GM13976 (cell line): ENCODE measurements at regions not wholly inside any gene's neighbourhood (a gene's known extent, or its start where the extent isn't known, plus 50 kb on each side); places are given as distances from the start of the nearest gene placed in this dataset.

Source experiments
- DNase-seq: peaks from one replicate; pipeline ENCODE4 v3.0.0; 2012; ENCODE audit warnings: low spot score
- in situ Hi-C: fragments of 300-500 bp; cut with MboI; formaldehyde crosslinking; loops from one replicate; pipeline ENCODE4 v1.12.0; 2022; ENCODE audit warnings: low sequenced_read_pairs, mixed read lengths, inconsistent platforms; ENCODE audit not compliant: unreplicated experiment
- TF ChIP-seq, protein P1 (sequence below): IDR thresholded peaks from 2 replicates; pipeline ENCODE4 v1.5.1; 2012; ENCODE audit warnings: borderline replicate concordance, mild to moderate bottlenecking; ENCODE audit not compliant: insufficient read depth; ENCODE audit errors: extremely low read depth, missing control alignments, control extremely low read depth

DNA sequence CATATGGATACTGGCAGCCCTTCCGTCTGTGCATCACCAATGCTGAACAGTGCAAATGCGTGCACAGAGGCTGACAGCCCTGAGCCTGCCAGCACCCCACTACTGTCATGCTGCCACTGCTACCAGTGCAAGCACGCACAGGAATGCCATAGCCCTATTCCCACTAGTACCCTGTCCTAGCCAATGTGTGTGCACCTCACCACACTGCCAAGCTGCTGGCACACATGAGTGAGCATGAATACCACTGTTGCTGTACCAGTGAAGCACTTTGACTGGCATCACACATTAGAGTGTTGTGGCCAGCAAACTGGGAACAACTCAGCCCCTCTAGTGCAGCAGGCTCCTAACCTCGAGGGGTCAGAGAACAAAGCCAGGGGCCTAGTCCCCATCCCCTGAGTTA, 102.9 kb upstream of the PCDH10 start:
- in situ Hi-C loops = no loop called here
- TF ChIP-seq, protein P1, sequence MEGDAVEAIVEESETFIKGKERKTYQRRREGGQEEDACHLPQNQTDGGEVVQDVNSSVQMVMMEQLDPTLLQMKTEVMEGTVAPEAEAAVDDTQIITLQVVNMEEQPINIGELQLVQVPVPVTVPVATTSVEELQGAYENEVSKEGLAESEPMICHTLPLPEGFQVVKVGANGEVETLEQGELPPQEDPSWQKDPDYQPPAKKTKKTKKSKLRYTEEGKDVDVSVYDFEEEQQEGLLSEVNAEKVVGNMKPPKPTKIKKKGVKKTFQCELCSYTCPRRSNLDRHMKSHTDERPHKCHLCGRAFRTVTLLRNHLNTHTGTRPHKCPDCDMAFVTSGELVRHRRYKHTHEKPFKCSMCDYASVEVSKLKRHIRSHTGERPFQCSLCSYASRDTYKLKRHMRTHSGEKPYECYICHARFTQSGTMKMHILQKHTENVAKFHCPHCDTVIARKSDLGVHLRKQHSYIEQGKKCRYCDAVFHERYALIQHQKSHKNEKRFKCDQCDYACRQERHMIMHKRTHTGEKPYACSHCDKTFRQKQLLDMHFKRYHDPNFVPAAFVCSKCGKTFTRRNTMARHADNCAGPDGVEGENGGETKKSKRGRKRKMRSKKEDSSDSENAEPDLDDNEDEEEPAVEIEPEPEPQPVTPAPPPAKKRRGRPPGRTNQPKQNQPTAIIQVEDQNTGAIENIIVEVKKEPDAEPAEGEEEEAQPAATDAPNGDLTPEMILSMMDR = no peak
- no peak for DNase-seq

DNA sequence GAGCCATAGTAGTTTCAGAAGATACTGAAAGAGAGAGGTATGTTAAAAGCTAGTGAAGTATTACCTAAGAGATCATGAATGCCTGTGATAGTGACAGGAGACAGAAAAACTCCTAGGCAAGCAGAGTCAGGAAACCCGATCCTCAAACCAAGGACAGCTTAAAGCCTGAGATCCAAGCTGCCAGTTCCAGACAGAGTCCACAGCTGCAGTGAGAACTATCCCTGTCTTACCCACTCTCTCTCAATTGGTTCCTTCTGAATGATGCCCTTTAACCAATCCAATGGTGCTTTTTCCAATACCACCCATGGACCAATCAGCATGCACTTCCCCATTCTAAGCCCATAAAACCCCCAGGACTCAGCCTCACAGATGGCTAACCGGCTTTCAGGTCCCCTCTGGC, 90.4 kb upstream of the PCDH10 start:
- in situ Hi-C loops = no loop called here

DNA sequence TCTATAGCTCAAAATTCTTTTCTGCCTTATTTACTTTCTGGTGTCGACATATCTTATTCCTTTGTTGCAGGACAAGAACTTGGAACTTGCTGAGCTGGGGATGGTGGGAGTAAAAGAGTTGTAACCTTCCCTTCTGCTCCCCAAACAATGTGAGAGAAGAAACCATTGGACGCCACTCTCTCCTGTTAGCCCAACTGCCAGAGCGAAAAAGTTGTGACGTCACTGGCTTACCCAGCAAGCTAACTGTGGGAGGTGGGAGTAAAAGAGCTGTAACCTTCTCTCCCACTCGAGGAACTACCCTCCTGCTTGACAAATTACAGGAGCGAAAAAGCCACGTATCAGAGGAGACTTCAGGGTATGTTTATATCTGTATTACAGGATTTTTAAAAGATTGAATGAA, 90.0 kb upstream of the PCDH10 start:
- TF ChIP-seq, protein P1 = no peak
- no peak for DNase-seq
- in situ Hi-C loops = no loop called here

More for the DNA sequence above, 90.4 kb upstream of the PCDH10 start:
- no peak for DNase-seq
- TF ChIP-seq, protein P1 = no peak

DNA sequence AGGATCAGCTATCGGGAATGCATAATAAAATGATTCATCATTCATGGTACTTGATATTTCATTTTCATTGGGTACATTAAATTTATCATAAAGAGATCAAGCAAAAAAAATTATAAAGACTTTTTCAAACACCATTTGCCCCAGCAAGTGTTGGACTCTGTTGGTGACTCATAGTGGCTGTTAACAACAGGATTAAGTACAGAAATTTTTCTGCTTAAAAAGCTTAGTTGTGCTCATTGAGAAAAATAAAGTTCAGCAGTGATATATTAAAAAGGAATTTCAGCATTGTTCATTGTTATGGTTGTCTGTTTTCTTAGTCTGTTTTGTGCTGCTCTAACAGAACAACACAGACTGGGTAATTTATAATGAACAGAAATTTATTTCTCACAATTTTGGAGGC, 86.2 kb upstream of the PCDH10 start:
- TF ChIP-seq, protein P1 = no peak
- in situ Hi-C loops = no loop called here
- DNase-seq = no peak

DNA sequence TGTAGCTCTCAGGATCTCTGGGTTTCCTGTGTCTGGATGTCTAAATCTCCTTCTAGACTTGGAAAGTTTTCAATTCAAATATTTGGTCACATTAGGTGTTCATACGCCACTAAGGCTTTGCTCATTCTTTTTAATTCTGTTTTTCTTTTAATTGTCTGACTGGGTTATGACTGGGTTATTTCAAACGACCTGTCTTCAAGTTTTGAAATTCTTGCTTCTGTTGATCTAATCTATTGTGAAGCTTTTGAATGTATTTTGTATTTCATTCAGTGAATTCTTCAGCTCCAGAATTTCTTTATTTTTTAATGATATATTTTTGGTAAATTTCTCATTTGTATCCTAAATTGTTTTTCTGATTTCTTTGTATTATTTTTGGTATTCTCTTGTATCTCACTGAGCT, 81.0 kb upstream of the PCDH10 start:
- no peak for DNase-seq
- TF ChIP-seq, protein P1 = no peak
- in situ Hi-C loops = no loop called here

DNA sequence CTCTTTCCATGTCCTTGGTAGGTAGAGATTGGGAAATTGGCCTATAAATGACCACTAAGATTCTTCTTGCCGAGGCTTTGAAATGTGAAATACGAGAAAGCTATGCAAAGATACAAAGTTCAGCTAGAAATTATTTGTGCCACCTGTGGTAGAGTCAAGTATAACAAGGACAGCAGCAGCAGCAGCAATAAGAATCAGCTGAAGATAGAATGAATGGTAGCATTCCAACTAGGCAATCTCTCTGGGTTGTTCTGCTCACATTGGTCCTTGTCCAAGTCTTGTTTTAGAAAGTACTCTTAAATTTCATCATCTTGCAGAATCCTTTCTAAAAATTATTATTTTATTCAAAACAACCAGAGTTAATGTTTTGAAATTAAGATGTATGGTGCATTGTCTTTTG, 67.8 kb upstream of the PCDH10 start:
- in situ Hi-C loops = no loop called here
- TF ChIP-seq, protein P1 = no peak
- no peak for DNase-seq

DNA sequence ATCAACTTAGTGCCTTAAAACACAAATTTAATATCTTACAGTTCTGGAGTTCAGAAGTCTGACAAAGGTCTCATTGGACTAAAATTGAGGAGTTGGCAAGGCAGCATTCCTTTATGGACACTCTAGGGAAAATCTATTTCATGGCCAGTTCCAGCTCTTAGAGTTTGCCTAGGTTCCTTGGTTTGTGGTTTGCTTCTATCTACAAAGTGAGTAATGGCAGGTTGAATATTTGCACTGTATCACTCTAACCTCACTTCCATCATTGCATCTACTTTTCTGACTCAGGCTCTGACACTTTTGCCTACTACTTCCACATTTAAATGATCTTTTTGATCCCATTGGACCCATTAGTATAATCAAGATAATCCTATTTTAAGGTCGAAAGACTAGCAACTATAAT, 64.7 kb upstream of the PCDH10 start:
- in situ Hi-C loops = no loop called here
- DNase-seq = no peak
- TF ChIP-seq, protein P1 = no peak
